ENCODE measurements at regions not wholly inside any gene's neighbourhood (a gene's known extent, or its start where the extent isn't known, plus 50 kb on each side); places are given as distances from the start of the nearest gene placed in this dataset.
"Not testable (repeated sequence)": the region's sequence is repeated elsewhere in the genome, so short reads cannot be mapped to it uniquely, and the experiment has no call there.

GRCh38 chrX:1012678-1013300 is 199.7 kb downstream of the CRLF2 start:
- DNase-seq (ENCODE audit: low spot score): no peak

GRCh38 chrX:1011691-1012283 is 200.7 kb downstream of the CRLF2 start:
- no peak for DNase-seq (ENCODE audit: low spot score)

DNA sequence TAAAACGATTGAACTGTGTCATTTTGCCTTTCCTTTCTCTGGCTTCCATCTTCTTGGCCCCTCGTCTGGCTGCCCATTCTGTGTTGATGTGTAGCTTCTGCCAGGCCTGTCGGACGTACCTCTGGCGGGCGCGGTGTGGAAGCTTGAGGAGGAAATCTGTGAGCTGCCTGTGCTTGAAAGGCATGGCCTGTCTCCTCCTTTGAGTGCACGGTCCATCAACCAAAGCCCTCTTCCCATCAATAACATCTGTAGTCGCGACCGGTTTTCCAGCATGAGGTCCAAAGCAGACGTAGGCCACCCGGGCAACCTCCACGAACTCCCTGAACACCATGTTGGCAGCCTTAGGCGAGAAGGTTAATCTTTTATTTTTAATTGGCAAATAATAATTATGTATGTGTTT is 202.7 kb downstream of the CRLF2 start:
- no peak for DNase-seq (ENCODE audit: low spot score)

- no peak for DNase-seq (ENCODE audit: low spot score)
Measured at GRCh38 chrX:1006156-1006730, 206.2 kb downstream of the CRLF2 start.

DNA sequence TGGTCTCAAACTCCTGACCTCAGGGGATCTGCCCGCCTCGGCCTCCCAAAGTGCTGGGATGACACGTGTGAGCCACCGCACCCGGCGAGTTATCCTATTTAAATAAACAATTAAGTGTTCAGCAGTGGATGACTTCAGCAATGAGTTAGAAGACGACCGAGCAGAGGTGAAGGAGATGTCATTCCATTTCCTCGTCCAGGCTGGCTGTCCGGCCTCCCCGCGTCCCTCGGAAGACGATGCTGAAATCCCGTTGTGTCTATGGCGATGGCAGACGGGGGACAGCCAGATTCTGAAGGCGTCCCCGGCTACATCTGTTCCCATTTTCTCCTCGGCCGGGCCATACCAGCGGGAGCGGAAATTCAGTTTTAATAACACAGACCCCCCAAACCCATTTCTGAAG is 209.8 kb downstream of the CRLF2 start:
- no peak for DNase-seq (ENCODE audit: low spot score)

DNA sequence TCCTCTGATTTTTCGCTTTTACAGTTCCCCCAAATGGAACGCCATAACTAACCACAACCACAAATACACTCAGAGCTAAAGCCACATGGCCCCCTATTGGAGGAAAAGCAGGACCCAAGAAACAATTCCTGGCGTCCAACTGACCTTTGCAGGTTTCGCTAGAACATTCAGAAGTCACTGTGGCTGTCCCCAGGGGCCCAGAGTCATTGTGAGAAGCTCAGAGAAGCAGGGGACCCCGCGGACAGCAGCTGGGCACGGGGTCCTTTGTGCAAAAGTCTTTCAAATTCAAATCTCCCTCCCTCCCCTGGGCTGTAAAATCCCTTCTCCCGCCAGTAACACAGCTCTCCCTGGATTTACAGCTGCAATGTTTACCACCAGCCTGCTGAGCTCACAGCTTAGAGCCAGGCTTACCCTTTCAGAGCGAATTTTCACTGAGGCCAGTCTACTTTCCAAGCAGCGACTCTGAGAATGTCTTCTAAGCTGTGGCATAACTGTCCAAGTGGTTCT is 214.8 kb downstream of the CRLF2 start:
- DNase-seq (ENCODE audit: low spot score): no peak

- DNase-seq (ENCODE audit: low spot score): no peak
Measured at GRCh38 chrX:994780-995179, 217.7 kb downstream of the CRLF2 start.

DNA sequence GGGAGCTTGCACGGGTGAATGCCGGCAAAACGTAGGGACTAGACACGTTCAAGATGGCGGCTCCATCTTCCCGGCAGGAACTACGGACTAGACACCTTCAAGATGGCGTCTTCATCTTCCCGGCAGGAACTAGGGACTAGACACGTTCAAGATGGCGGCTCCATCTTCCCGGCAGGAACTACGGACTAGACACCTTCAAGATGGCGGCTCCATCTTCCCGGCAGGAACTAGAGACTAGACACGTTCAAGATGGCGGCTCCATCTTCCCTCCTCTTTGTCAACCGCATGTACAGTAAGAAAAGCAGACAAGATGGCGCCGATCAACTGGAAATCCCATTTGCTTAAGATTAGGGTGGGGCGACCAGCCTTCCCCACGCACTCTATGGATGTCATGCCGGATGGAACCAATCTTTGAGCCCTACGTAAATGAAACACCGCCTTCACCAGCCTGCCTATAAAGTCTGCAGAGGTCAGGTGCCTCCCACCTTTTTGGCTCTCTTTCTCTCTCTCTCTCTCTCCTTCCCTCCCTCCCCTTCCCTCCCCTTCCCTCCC is 222.4 kb downstream of the CRLF2 start:
- peak; percentile 76 for DNase-seq (ENCODE audit: low spot score)

DNA sequence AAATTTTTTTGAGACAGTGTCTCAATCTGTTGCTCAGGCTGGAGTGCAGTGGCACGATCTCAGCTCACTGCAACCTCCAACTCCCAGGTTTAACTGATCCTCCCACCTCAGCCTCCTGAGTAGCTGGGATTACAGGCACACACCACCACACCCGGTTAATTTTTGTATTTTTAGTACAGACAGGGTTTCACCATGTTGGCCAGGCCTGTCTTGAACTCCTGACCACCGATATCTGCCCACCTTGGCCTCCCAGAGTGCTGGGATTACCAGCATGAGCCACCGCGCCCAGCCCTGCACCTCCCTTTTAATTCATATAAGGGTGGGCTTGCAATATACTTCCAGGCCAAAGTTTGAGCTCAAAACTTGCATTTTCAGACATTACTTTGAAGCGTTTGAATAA is 223.9 kb downstream of the CRLF2 start:
- DNase-seq (ENCODE audit: low spot score): not testable (repeated sequence)

DNA sequence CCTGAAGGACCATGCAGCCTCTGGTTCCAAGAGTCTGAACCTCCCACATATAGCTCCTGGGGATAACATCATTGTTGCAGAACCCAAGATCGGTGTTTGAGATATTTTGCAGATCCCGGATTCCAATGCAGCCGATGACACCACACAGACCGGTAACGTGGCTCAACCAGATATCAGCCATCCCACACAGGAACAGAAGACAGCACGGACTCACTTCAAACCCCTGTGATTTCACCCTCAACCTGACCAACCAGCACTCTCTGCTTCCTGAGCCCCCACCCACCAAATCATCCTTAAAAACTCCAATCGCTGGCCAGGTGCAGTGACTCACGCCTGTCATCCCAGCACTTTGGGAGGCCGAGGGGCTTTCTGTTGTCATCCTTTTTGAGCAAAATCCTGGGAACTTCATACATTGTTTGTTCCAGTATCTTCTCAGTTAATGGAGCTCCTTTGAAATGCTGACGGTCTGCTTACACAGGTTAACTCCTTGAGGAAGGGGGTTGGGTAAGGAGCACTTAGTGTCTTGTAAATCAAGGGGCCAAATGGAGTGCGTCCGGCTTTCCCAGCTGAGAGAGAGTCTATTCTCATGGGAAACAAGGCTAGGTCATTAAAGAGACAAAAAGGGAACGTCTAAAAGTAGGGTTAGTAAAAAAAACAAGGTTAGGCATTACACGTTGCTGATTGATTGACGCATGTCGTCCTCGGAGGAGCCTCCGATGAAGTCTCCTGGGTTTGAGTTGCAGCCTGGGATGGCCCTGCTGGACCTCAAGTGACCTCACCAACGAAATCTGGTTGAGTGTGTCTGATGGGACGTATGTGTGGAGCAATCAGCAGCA is 230.4 kb downstream of the CRLF2 start:
- no peak for DNase-seq (ENCODE audit: low spot score)

DNA sequence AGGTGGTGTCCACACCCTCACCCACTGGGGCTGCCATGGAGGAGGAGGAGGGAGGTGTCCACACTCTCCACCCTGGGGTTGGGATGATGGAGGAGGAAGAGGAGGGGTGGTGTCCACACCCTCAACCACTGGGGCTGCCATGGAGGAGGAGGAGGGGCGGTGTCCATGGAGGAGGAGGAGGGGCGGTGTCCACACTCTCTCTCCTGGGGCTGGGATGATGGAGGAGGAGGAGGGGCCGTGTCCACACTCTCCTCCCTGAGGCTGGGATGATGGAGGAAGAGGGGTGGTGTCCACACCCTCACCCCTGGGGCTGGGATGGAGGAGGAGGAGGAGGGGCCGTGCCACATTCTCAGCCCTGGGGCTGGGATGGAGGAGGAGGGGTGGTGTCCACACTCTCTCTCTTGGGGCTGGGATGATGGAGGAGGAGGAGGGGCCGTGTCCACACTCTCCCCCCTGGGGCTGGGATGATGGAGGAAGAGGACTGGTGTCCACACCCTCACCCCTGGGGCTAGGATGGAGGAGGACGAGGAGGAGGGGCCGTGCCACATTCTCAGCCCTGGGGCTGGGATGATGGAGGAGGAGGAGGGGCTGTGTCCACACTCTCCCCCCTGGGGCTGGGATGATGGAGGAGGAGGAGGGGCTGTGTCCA is 231.7 kb downstream of the CRLF2 start:
- DNase-seq (ENCODE audit: low spot score): no peak

GRCh38 chrX:979127-979526 is 233.3 kb downstream of the CRLF2 start:
- DNase-seq (ENCODE audit: low spot score): not testable (repeated sequence)

GRCh38 chrX:973010-973632 is 239.3 kb downstream of the CRLF2 start:
- no peak for DNase-seq (ENCODE audit: low spot score)

GRCh38 chrX:968148-968965 is 244.1 kb downstream of the CRLF2 start:
- DNase-seq (ENCODE audit: low spot score): no peak

GRCh38 chrX:966396-967070 is 245.9 kb downstream of the CRLF2 start:
- DNase-seq (ENCODE audit: low spot score): no peak

DNA sequence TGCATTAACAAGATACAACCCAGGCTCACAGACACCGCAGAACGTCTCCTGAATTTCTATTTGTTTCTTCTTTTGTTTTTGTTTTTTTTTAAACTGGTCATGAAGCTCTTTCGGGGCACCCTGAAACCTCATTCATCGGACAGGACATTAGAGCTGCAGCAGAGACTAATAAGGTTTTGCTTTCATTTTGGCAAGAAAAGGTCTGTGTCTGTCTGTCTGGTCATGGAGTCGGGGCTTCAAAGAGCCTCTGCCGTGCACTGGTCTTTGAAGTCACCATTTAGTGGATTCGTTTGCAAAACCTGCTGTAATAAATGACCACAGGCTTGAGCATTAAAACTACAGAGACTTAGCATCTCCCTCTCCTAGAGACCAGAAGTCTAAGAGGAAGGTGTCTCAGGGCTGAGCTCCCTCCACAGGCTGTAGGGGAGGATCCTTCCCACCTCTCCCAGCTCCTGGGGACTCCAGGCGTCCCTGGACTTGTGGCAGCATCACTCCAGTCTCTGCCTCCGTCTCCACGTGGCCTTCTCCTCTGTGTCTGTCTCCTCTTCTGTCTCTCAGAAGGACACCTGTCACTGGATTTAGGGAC is 247.5 kb downstream of the CRLF2 start:
- no peak for DNase-seq (ENCODE audit: low spot score)

DNA sequence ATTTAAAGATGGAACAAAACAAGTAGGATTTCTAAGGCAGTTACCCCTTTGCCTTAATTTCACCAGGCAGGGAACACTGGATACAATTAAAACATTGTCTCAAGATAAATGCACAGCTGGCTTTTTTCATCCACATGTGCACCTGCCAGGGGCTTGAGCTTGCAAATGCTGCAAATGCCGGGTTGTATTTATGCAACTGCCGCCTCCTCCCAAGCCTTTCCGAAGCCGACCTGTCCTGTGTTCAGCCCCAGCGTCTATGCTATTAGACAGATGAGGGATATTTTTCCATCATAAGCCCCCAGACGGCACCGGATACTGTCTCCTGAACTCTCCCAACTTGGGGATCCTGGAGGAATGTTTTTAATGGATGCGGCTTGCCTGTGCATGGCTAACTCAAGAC is 251.6 kb downstream of the CRLF2 start:
- DNase-seq (ENCODE audit: low spot score): no peak

DNA sequence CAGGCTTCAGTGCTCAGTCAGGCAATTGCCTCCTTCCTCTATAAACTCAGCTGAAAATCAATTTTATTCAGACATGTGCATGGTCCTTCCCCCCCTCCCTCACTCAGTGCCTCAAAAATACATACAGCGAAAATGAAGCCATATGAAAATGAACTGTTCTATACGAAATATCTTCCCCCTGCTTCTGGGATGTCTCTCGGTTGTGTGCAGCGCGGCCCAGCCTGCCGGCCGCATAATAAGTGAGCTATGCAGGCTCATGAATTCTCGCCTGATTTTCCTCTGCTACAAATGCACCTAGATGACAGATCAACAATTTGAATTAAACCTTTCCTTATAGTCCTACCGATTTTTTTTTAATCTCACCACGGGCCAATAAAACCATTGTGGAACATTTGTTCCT is 252.9 kb downstream of the CRLF2 start:
- DNase-seq (ENCODE audit: low spot score): no peak

DNA sequence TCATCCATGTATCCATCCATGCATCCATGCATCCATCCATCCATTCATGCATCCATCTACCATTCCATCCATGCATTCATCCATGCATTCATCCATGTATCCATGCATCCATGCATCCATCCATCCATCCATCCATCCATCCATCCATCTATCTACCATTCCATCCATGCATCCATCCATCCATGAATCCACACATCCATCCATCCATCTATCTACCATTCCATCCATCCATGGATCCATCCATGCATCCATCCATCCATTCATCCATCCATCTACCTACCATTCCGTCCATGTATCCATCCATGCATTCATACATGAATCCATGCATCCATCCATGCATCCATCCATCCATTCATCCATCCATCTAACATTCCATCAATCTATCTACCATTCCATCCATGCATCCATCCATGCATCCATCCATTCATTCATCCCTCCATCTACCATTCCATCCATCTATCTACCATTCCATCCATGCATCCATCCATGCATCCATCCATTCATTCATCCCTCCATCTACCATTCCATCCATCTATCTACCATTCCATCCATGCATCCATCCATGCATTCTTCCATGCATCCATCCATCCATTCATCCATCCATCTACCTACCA is 257.2 kb downstream of the CRLF2 start:
- DNase-seq (ENCODE audit: low spot score): not testable (repeated sequence)

Measured in cerebellar cortex (tissue), 1 donor.